ENCODE measurements at regions not wholly inside any gene's neighbourhood (a gene's known extent, or its start where the extent isn't known, plus 50 kb on each side); places are given as distances from the start of the nearest gene placed in this dataset.
"Not testable (repeated sequence)": the region's sequence is repeated elsewhere in the genome, so short reads cannot be mapped to it uniquely, and the experiment has no call there.

DNA sequence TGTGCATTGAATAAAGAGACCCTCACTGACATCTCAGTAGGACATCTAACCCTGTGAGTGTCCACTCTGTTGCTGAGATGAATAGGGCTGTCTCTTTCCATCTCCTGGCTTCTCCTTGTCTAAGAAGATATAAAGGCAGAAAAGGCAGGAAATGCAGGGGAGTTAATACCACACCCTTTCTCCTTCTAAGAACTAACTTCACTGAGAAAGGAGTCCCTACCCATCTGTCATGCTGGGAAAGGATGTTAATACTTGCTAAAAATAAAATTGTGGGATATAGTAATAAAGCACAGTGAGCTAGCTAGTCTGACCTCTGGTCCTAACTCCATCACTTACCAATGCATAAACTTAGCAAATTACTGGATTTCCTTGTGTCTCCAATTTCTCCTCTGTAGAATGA is 213.9 kb upstream of the FIGN start:
- DNase-seq (no peak), ATAC-seq (no peak)
- CTCF ChIA-PET = no interaction called here
- Mint-ChIP-seq H3K4me1 (no peaks in the 10 kb centered on the region), H3K4me3 (no peak overlapping the region), H3K27ac (no peak overlapping the region), H3K27me3 (no peaks in the 10 kb centered on the region), H3K9me3 (ENCODE audit: low read depth) (no peaks in the 10 kb centered on the region), H3K36me3 (no peaks in the 10 kb centered on the region)

DNA sequence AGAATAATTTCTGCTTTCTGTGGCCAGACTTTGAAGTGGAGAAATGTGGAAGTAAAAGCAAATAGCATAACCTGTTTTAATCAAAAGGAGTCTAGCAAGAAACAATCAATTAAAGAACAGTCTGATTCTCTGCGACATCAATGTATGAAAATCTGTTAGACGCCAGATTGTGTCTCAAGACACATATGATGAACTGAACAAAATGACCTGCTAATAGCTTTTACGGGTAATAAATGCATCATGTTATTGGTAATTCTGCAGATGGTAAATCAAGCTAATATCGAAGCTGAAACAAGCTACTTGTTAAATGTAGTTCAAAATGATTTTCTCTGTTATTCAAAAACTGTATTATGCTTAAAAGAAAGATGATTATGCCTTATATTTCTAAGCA is 208.5 kb upstream of the FIGN start:
- Mint-ChIP-seq H3K4me1 (no peaks in the 10 kb centered on the region), H3K27ac (no peak overlapping the region), H3K9me3 (ENCODE audit: low read depth) (peaks cover 2% of the 10 kb centered on the region), H3K36me3 (no peaks in the 10 kb centered on the region), H3K27me3 (no peaks in the 10 kb centered on the region), H3K4me3 (no peak overlapping the region)
- ATAC-seq (no peak), DNase-seq (no peak)
- CTCF ChIA-PET = no interaction called here

DNA sequence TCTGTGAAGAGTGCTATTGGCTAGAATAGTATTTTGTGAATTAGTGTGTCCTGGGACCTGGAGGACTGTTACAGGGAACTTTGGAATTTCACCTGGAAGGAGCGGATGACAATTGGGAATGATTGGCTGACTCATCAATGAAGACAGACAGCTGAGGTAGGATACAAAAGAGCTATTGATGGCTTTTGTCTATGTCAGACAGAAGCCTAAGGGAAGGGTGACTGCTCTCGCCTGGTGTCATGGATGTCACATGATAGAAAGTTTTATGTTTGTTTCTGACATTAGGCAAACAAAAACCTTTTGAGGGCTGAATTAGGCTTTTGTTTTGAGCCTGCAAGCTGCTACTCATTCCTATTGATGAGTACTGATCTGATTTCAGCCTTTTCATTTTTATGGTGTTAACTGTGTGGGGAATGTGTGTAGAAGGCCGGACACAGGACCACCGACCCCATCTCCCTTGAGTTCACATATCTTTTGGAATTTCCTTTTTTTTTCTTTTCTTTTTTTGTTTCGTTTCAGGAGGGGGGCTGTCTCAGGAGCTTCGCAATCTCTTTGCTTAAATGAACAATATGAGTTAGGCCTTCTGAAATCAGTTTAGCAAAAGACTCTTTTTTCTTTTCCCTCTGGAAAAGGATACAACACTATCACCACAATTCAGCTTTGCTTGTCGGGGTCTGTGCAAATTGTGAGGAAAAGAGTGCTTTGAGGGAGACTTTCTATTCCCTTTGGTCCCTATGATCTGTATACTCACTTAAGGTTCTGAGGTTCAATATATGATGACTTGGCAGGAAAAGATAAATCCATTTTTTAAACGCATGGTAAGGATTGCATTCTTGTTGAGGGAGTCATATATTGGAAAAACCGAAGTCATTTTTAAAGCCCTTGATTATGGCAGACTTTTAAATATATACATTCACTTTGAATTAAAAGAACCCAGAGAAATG is 207.9 kb upstream of the FIGN start:
- no peaks in the 10 kb centered on the region for H3K36me3 Mint-ChIP-seq
- CTCF ChIA-PET = interaction anchor here (1.4 kb wide), 1 partner anchor 12 kb away, joined by 3 read pairs; no protein-coding TSS in a partner anchor
- H3K4me3 Mint-ChIP-seq = no peak overlapping the region
- DNase-seq (no peak), ATAC-seq (no peak)
- peaks cover 3% of the 10 kb centered on the region for H3K9me3 Mint-ChIP-seq (ENCODE audit: low read depth)
- no peaks in the 10 kb centered on the region for H3K4me1 Mint-ChIP-seq
- H3K27me3 Mint-ChIP-seq = no peaks in the 10 kb centered on the region
- H3K27ac Mint-ChIP-seq = no peak overlapping the region

DNA sequence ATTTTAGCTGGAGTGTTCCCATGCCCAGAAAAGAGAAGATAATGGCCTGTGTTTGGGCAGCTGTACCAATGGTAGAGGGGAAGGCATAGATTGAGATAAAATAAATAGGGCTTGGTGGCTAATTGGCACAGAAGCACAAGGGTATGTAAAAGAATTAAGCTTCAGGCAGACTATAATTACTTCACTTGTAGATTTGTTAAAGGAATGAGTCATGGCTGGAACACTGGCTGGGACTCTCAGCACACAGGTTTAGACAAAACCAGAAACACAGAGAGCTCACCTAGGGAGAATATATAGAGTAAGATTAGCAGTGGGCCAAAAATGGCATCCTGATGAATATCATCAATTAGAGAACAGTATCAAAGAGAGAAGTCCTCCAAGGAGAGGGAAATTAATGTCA is 198.3 kb upstream of the FIGN start:
- ATAC-seq = no peak
- no peak overlapping the region for H3K4me3 Mint-ChIP-seq
- peaks cover 8% of the 10 kb centered on the region for H3K9me3 Mint-ChIP-seq (ENCODE audit: low read depth)
- H3K27me3 Mint-ChIP-seq = no peaks in the 10 kb centered on the region
- no peak for DNase-seq
- H3K36me3 Mint-ChIP-seq = no peaks in the 10 kb centered on the region
- H3K27ac Mint-ChIP-seq = no peak overlapping the region
- CTCF ChIA-PET = no interaction called here
- H3K4me1 Mint-ChIP-seq = no peaks in the 10 kb centered on the region

DNA sequence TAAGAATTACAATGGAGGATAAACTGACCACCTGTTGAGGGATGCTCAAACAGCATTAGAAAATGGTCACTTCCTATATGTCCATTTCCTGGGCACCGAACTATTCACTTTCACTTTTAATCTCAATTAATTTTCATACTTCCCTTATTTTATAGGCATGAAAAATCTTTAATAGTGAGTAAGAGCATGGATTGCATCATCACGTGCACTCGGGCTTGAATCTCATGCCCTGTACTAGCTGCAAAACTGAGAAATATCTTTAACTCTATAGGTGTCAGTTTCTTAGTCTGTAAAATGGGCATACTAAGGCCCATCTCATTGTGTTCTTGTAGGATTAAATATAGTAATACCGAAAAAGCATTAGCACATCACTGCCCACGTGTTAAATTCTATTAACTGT is 183.9 kb upstream of the FIGN start:
- Mint-ChIP-seq H3K36me3 (no peaks in the 10 kb centered on the region), H3K27ac (no peak overlapping the region), H3K9me3 (ENCODE audit: low read depth) (peaks cover 4% of the 10 kb centered on the region), H3K4me1 (no peaks in the 10 kb centered on the region), H3K4me3 (no peak overlapping the region), H3K27me3 (no peaks in the 10 kb centered on the region)
- DNase-seq (no peak), ATAC-seq (no peak)
- CTCF ChIA-PET = no interaction called here

DNA sequence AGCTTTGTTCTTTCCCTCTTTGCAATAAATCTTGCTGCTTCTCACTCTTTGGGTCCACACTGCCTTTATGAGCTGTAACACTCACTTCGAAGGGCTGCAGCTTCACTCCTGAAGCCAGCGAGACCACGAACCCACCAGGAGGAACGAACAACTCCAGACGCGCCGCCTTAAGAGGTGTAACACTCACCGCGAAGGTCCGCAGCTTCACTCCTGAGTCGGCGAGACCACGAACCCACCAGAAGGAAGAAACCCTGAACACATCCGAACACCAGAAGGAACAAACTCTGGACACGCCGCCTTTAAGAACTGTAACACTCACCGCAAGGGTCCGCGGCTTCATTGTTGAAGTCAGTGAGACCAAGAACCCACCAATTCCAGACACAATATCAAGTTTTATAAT is 178.7 kb upstream of the FIGN start:
- H3K27me3 Mint-ChIP-seq; H3K27ac Mint-ChIP-seq; DNase-seq; H3K9me3 Mint-ChIP-seq (ENCODE audit: low read depth); H3K36me3 Mint-ChIP-seq; H3K4me1 Mint-ChIP-seq; H3K4me3 Mint-ChIP-seq; ATAC-seq; CTCF ChIA-PET: not testable (repeated sequence)

DNA sequence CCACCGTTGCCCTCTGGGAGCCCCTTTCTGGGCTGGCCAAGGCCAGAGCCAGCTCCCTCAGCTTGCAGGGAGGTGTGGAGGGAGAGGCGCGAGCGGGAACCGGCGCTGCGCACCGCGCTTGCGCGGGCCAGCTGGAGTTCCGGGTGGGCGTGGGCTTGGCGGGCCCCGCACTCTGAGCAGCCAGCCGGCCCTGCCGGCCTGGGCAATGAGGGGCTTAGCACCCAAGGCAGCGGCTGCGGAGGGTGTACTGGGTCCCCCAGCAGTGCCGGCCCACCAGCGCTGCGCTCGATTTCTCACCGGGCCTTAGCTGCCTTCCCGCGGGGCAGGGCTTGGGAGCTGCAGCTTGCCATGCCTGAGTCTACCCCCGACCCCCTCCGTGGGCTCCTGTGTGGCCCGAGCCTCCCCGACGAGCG is 177.7 kb upstream of the FIGN start:
- CTCF ChIA-PET; DNase-seq; H3K9me3 Mint-ChIP-seq (ENCODE audit: low read depth); H3K36me3 Mint-ChIP-seq; H3K27ac Mint-ChIP-seq; H3K4me3 Mint-ChIP-seq; H3K4me1 Mint-ChIP-seq; ATAC-seq; H3K27me3 Mint-ChIP-seq: not testable (repeated sequence)

DNA sequence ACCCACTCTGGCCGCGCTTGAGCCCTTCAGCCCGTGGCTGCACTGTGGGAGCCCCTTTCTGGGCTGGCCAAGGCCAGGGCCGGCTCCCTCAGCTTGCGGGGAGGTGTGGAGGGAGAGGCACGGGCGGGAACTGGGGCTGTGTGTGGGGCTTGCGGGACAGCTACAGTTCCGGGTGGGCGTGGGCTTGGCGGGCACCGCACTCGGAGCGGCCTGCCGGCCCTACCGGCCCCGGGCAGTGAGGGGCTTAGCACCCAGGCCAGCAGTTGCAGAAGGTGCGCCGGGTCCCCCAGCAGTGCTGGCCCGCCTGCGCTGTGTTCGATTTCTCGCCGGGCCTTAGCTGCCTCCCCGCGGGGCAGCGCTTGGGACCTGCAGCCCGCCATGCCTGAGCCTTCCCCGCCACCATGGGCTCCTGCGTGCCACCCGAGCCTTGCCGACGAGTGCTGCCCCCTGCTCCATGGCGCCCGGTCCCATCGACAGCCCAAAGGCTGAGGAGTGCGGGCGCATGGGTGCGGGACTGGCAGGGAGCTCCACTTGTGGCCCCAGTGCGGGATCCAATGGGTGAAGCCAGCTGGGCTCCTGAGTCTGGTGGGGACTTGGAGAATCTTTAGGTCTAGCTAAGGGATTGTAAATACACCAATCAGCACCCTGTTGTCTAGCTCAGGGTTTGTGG is 173.7 kb upstream of the FIGN start:
- Mint-ChIP-seq H3K27me3 (no peaks in the 10 kb centered on the region), H3K9me3 (ENCODE audit: low read depth) (peaks cover 3% of the 10 kb centered on the region), H3K4me1 (no peaks in the 10 kb centered on the region), H3K27ac (no peak overlapping the region), H3K4me3 (no peak overlapping the region), H3K36me3 (peaks cover 1% of the 10 kb centered on the region)
- DNase-seq = no peak
- CTCF ChIA-PET = no interaction called here
- ATAC-seq = no peak

DNA sequence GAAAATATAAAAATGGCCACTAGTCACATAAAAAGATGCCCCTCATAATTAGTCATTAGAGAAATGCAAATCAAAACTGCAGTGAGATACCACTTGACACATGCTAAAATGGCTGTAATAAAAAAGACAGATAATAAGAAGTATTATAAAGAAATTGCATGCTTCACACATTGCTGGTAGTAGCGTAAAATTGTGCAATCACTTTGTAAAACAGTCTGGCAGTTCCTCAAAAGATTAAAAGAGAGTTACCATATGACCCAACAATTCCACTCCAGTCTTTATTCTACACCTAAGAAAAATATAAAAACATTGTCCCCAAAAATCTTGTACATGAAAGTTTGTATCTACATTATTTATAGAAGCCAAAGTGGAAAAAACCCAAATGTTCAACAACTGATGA is 170.6 kb upstream of the FIGN start:
- Mint-ChIP-seq H3K36me3 (peaks cover 1% of the 10 kb centered on the region), H3K4me1 (no peaks in the 10 kb centered on the region), H3K4me3 (no peak overlapping the region), H3K9me3 (ENCODE audit: low read depth) (peaks cover 4% of the 10 kb centered on the region), H3K27ac (no peak overlapping the region), H3K27me3 (no peaks in the 10 kb centered on the region)
- CTCF ChIA-PET = no interaction called here
- DNase-seq (no peak), ATAC-seq (no peak)

DNA sequence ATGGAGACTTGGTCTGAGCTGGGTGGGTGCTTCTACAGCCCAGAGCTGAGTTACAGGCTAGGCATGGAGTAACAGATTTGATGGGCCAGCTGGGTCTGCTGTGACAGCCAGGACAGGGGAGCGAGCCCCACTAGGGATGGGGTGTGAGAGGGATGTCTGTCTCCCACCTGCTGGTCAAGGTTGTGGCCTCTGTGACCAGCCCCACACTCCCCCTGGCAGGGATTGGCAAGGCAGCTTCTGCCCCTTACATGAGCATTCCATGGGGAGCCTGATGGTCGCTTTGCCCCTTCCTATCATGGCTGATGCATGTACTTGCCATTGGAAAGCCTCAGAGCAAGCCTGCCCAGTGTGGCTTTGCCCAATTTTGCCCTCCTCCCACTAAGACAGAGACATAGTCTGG is 162.0 kb upstream of the FIGN start:
- Mint-ChIP-seq H3K36me3 (no peaks in the 10 kb centered on the region), H3K9me3 (ENCODE audit: low read depth) (peaks cover 16% of the 10 kb centered on the region), H3K27ac (no peak overlapping the region), H3K4me3 (no peak overlapping the region), H3K4me1 (no peaks in the 10 kb centered on the region), H3K27me3 (no peaks in the 10 kb centered on the region)
- CTCF ChIA-PET = no interaction called here
- ATAC-seq (no peak), DNase-seq (no peak)

DNA sequence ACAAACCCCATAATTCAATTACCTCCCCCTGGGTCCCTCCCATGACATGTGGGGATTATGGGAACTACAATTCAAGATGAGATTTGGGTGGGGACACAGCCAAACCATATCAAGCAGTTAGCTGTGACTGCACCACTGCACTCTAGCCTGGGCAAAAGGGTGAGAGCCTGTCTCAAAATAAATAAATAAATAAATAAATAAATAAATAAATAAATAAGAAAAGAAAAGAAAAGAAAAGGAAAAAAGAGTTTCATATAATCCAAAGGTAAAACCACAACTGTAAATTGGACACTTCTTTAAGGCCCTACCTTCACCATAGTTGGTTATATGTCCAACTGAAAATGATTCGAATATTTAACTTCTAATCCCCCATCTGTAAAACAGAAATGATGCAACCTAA is 157.6 kb upstream of the FIGN start:
- CTCF ChIA-PET, DNase-seq, H3K36me3 Mint-ChIP-seq, H3K27ac Mint-ChIP-seq, H3K4me3 Mint-ChIP-seq, ATAC-seq, H3K4me1 Mint-ChIP-seq, H3K27me3 Mint-ChIP-seq: not testable (repeated sequence)
- H3K9me3 Mint-ChIP-seq (ENCODE audit: low read depth) = peaks cover 17% of the 10 kb centered on the region

DNA sequence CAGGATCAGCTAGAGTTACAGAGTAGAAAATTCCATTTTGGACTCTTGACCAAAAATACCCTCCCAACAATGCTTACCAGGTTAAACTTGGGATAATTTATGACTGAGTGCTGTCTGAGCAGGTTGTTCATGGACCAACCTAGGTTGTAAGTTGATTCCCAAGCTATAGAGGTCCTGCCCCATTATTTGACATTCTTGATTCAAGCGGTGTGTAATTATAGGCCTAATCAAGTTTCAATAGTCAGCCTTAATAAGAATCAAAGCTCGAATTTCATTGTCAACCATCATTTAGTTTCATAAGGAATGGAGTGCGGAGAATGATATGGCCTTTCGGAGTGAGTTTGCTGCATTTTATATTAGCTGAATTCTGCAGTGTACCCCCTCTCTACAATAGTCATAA is 152.8 kb upstream of the FIGN start:
- H3K9me3 Mint-ChIP-seq (ENCODE audit: low read depth) = peaks cover 11% of the 10 kb centered on the region
- CTCF ChIA-PET = no interaction called here
- H3K4me3 Mint-ChIP-seq = no peak overlapping the region
- no peaks in the 10 kb centered on the region for H3K36me3 Mint-ChIP-seq
- DNase-seq = no peak
- no peak for ATAC-seq
- H3K4me1 Mint-ChIP-seq = no peaks in the 10 kb centered on the region
- no peaks in the 10 kb centered on the region for H3K27me3 Mint-ChIP-seq
- no peak overlapping the region for H3K27ac Mint-ChIP-seq

DNA sequence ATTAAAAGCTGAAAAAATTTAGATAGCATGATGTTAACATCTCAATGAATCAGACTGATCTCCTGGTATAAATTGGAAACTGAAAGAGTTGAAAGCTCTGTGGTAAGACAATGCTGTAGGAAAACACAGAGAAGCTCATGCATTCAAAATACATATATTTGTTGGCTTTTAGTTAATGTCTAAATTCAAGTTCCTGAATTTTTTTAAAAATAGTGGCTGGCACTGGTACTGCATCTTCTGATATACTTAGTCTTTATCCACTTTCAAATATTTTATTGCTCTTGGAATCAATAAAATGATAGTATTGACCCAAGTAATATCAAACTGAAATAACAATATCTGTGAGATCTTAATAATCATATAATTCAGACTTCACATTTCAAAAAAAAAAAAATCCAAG is 151.4 kb upstream of the FIGN start:
- Mint-ChIP-seq H3K27ac (no peak overlapping the region), H3K9me3 (ENCODE audit: low read depth) (peaks cover 6% of the 10 kb centered on the region), H3K36me3 (no peaks in the 10 kb centered on the region), H3K27me3 (no peaks in the 10 kb centered on the region), H3K4me3 (no peak overlapping the region), H3K4me1 (no peaks in the 10 kb centered on the region)
- ATAC-seq (no peak), DNase-seq (no peak)
- CTCF ChIA-PET = no interaction called here

DNA sequence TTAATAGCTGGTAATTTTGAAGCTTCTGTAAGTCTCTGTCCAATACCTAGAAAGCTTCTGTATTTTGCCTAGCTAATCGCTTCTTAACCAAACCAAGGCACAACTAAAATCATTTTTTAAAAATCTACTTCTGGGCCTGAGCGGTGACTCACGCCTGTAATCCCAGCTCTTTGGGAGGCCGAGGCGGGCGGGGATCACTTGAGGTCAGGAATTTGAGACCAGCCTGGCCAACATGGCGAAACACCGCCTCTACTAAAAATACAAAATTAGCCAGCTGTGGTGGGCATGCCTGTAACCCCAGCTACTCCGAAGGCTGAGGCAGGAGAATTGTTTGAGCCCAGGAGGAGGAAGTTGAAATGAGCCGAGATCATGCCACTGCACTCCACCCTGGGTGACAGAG is 148.6 kb upstream of the FIGN start:
- H3K9me3 Mint-ChIP-seq (ENCODE audit: low read depth) = peaks cover 5% of the 10 kb centered on the region

More for the DNA sequence above, 148.6 kb upstream of the FIGN start:
- Mint-ChIP-seq H3K36me3 (no peaks in the 10 kb centered on the region), H3K27me3 (no peaks in the 10 kb centered on the region), H3K27ac (no peak overlapping the region), H3K4me1 (no peaks in the 10 kb centered on the region), H3K4me3 (no peak overlapping the region)
- CTCF ChIA-PET = no interaction called here
- ATAC-seq (no peak), DNase-seq (no peak)

Data from activated CD8-positive, alpha-beta memory T cell treated with anti-CD3 and anti-CD28 coated beads, Interleukin-2, amount 10 ng/mL, durations not matched to agents 7 days and 5 days (primary cell).